Chondrocyte (in vitro differentiated cells): ENCODE measurements at regions not wholly inside any gene's neighbourhood (a gene's known extent, or its start where the extent isn't known, plus 50 kb on each side); places are given as distances from the start of the nearest gene placed in this dataset.

Experiments used
- DNase-seq: peaks from one replicate; pipeline ENCODE4 v3.0.0; 2021; ENCODE audit warnings: mixed read lengths, low spot score
- H3K27ac Mint-ChIP-seq: one replicate; pipeline ENCODE4 v1.8.0; 2021; ENCODE audit warnings: mild to moderate bottlenecking, moderate library complexity, mixed read lengths; ENCODE audit not compliant: unreplicated experiment
- H3K27me3 Mint-ChIP-seq: 2 replicates; pipeline ENCODE4 v1.8.0; 2021; ENCODE audit warnings: low read depth, mixed read lengths
- H3K36me3 Mint-ChIP-seq: 2 replicates; pipeline ENCODE4 v1.8.0; 2021; ENCODE audit warnings: low read depth, mixed read lengths
- H3K4me1 Mint-ChIP-seq: 2 replicates; pipeline ENCODE4 v1.8.0; 2021; ENCODE audit warnings: low read depth, mild to moderate bottlenecking, mixed read lengths
- H3K4me3 Mint-ChIP-seq: one replicate; pipeline ENCODE4 v1.8.0; 2021; ENCODE audit warnings: mild to moderate bottlenecking, moderate library complexity, mixed read lengths; ENCODE audit not compliant: unreplicated experiment
- H3K9me3 Mint-ChIP-seq: 2 replicates; pipeline ENCODE4 v1.8.0; 2021; ENCODE audit warnings: low read depth, mixed read lengths
- CTCF ChIP-seq: fragments of 200-600 bp; sonication (generic); IDR thresholded peaks from 2 replicates; pipeline ENCODE4 v1.5.0; 2021; ENCODE audit warnings: antibody characterized with exemption, mild to moderate bottlenecking, moderate library complexity

- H3K4me1 Mint-ChIP-seq = no peaks in the 10 kb centered on the region
- H3K27ac Mint-ChIP-seq = no peak overlapping the region
- TF ChIP-seq CTCF = no peak
- H3K36me3 Mint-ChIP-seq = no peaks in the 10 kb centered on the region
- no peak for DNase-seq
- no peaks in the 10 kb centered on the region for H3K9me3 Mint-ChIP-seq
- no peak overlapping the region for H3K4me3 Mint-ChIP-seq
- no peaks in the 10 kb centered on the region for H3K27me3 Mint-ChIP-seq
Measured at GRCh38 chrX:36534900-36535299, 473.3 kb upstream of the FAM47C start.

GRCh38 chrX:36543499-36543898 is 464.7 kb upstream of the FAM47C start:
- Mint-ChIP-seq H3K9me3 (peaks cover 9% of the 10 kb centered on the region), H3K27me3 (no peaks in the 10 kb centered on the region), H3K27ac (no peak overlapping the region), H3K4me3 (no peak overlapping the region), H3K4me1 (no peaks in the 10 kb centered on the region), H3K36me3 (no peaks in the 10 kb centered on the region)
- no peak for DNase-seq
- no peak for TF ChIP-seq CTCF

GRCh38 chrX:36562986-36563385 is 445.2 kb upstream of the FAM47C start:
- Mint-ChIP-seq H3K27ac (no peak overlapping the region), H3K4me3 (no peak overlapping the region), H3K9me3 (peaks cover 3% of the 10 kb centered on the region), H3K4me1 (no peaks in the 10 kb centered on the region), H3K27me3 (no peaks in the 10 kb centered on the region), H3K36me3 (no peaks in the 10 kb centered on the region)
- no peak for TF ChIP-seq CTCF
- DNase-seq = no peak

- no peak overlapping the region for H3K27ac Mint-ChIP-seq
- H3K9me3 Mint-ChIP-seq = no peaks in the 10 kb centered on the region
- no peaks in the 10 kb centered on the region for H3K4me1 Mint-ChIP-seq
- H3K36me3 Mint-ChIP-seq = no peaks in the 10 kb centered on the region
- DNase-seq = no peak
- H3K27me3 Mint-ChIP-seq = no peaks in the 10 kb centered on the region
- no peak overlapping the region for H3K4me3 Mint-ChIP-seq
- TF ChIP-seq CTCF = no peak
Measured at GRCh38 chrX:36568946-36569345, 439.2 kb upstream of the FAM47C start.

GRCh38 chrX:36573720-36574119 is 434.4 kb upstream of the FAM47C start:
- DNase-seq = no peak
- H3K27ac Mint-ChIP-seq = no peak overlapping the region
- H3K9me3 Mint-ChIP-seq = peaks cover 3% of the 10 kb centered on the region
- H3K27me3 Mint-ChIP-seq = no peaks in the 10 kb centered on the region
- H3K4me3 Mint-ChIP-seq = no peak overlapping the region
- no peak for TF ChIP-seq CTCF
- H3K36me3 Mint-ChIP-seq = no peaks in the 10 kb centered on the region
- H3K4me1 Mint-ChIP-seq = no peaks in the 10 kb centered on the region
